ENCODE measurements at regions not wholly inside any gene's neighbourhood (a gene's known extent, or its start where the extent isn't known, plus 50 kb on each side); places are given as distances from the start of the nearest gene placed in this dataset.
"Not testable (repeated sequence)": the region's sequence is repeated elsewhere in the genome, so short reads cannot be mapped to it uniquely, and the experiment has no call there.

DNA sequence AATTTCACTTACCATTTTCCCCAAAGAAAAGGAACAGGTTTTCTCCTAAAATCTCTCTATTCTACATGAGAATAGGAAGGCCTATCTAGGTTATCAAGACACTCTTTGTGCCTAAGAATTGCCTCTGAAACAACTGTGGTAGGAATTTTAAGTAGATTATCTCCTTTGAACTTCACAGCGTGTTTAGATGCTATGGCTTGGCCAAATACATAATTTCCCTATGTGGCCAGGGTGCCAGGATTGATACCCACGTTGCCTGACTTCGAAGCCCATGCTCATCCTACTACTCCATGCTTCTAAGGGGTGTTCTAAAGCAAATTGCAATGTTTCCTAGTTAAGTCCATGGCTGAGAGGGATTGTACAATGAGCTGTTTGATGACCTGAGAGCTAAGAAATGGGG, 241.5 kb upstream of the FBXO33 start:
- no peak for DNase-seq (ENCODE audit: low read depth)
- TF ChIP-seq, protein P1, sequence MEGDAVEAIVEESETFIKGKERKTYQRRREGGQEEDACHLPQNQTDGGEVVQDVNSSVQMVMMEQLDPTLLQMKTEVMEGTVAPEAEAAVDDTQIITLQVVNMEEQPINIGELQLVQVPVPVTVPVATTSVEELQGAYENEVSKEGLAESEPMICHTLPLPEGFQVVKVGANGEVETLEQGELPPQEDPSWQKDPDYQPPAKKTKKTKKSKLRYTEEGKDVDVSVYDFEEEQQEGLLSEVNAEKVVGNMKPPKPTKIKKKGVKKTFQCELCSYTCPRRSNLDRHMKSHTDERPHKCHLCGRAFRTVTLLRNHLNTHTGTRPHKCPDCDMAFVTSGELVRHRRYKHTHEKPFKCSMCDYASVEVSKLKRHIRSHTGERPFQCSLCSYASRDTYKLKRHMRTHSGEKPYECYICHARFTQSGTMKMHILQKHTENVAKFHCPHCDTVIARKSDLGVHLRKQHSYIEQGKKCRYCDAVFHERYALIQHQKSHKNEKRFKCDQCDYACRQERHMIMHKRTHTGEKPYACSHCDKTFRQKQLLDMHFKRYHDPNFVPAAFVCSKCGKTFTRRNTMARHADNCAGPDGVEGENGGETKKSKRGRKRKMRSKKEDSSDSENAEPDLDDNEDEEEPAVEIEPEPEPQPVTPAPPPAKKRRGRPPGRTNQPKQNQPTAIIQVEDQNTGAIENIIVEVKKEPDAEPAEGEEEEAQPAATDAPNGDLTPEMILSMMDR (conservative IDR thresholded peaks at IDR 0.05; ENCODE audit: low read depth, low read length): no peak
- H3K4me3 ChIP-seq (ENCODE audit: low read length): no peak overlapping the region

DNA sequence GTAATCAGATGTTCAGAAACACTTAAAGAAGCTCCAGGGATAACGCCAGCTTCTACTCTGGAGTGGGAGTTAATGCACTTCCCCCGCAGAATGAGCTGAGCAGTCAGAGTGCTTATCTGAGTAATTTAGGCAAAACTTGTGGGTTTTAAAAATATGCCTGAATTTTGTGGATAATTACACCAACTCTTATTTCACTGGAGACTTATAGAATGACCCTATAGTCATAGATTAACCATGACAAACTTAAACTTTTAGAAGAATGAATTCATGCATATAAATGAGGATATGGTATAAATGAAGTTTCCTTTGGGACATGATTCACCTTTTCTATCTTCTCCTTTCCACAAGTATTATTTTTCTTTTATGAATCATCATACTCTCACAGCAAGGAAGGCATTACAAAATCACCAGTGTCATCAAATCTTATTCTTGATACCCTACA, 241.1 kb upstream of the FBXO33 start:
- no peak for DNase-seq (ENCODE audit: low read depth)
- TF ChIP-seq, protein P1 (conservative IDR thresholded peaks at IDR 0.05; ENCODE audit: low read depth, low read length): no peak
- no peak overlapping the region for H3K4me3 ChIP-seq (ENCODE audit: low read length)

DNA sequence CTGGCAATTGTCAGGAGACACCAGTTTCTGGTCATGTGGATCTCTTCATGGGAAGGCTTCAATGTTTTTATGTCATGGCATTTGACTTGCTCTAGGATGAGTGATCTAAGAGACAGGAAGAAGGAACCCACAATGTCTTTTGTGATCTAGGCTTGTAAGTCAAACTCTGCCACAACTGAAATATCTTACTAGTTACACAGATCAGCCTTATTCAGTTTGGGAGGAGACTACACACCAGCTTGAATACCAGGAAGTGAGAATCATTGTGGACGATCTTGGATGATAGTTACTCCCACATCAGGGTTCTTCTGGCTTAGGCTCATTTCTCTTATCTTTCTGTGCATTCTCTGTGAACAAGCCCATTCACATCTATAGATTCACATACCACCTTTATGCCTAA, 236.2 kb upstream of the FBXO33 start:
- no peak overlapping the region for H3K4me3 ChIP-seq (ENCODE audit: low read length)
- DNase-seq (ENCODE audit: low read depth): no peak
- TF ChIP-seq, protein P1 (conservative IDR thresholded peaks at IDR 0.05; ENCODE audit: low read depth, low read length): no peak

DNA sequence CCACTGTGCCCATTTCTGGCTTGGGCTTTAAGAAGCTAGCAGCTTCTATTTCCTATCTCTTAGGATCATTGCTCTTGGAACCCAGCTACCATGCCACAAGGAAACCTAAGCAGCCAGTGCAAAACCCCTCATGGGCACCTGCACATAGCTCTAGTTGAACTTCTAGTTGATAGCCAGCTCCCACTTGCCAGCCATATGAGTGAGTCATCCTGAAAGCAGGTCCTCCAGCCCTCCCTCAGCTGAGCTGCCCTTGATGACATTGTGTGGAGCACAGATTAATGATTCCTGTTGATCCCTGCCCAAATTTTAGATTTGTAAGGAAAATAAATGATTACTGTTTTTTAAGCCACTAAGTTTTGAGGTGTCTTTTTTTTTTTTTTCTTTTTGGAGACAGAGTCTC, 234.2 kb upstream of the FBXO33 start:
- TF ChIP-seq, protein P1 (conservative IDR thresholded peaks at IDR 0.05; ENCODE audit: low read depth, low read length): no peak
- peak; percentile 6 for DNase-seq (ENCODE audit: low read depth)
- H3K4me3 ChIP-seq (ENCODE audit: low read length): no peak overlapping the region

DNA sequence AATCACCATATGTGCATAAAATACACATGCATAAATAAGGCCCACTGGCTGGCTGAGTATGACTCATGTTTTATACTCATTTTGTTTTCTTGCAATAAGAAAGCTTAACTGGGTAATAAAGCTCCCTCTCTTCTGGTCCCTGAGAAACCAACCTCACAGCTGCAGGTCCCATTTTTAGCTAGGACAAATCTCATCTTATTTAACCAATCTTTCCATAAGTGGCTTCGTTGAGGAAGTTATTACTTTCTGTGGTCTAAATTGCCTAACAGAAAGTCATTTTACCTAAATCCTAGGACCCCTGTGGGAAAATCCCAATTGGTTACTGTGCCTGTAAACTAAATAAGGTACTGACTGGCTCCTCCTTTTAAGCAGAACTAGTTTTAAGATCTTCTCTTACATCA, 232.8 kb upstream of the FBXO33 start:
- TF ChIP-seq, protein P1 (conservative IDR thresholded peaks at IDR 0.05; ENCODE audit: low read depth, low read length): no peak
- peak; percentile 5 for DNase-seq (ENCODE audit: low read depth)
- H3K4me3 ChIP-seq (ENCODE audit: low read length): no peak overlapping the region

DNA sequence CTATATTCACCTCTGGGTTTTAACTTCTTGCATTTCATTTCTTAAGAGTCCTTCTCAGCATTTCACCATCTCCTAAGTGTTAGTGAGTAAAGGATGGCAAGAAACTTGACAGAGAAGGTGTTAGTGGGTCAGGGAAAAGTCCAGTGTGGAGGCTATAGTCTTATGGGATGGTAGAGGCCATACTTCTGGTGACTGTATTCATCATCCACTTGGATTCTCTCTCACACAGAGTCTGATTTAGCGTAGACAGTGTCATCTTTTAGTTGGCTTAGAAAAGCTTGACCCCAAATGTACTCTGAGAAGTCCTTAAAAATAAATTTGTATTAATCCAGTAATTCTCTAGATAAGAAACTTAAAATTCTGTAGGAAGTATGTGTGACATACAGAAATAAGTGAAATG, 232.4 kb upstream of the FBXO33 start:
- TF ChIP-seq, protein P1 (conservative IDR thresholded peaks at IDR 0.05; ENCODE audit: low read depth, low read length): no peak
- DNase-seq (ENCODE audit: low read depth): no peak
- H3K4me3 ChIP-seq (ENCODE audit: low read length): no peak overlapping the region

DNA sequence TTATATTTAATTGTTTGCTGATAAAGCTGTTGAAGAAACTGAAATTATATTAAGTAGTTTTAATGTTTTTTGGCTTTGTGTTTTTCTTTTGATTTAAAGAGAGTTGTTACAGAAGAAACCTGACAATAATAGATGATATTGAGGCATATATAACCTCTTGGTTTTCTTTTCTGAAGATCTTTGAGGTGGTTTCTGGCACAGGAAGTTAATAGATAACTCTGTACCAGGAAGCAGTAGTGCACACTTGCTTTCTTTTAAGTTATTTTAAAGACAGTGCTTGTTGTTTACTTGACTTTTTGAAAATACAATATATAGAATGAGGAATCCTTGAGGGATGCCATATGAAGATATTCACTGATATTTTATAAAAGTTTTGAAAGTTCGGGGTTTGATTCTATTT, 209.0 kb upstream of the FBXO33 start:
- no peak for DNase-seq (ENCODE audit: low read depth)
- no peak overlapping the region for H3K4me3 ChIP-seq (ENCODE audit: low read length)
- TF ChIP-seq, protein P1 (conservative IDR thresholded peaks at IDR 0.05; ENCODE audit: low read depth, low read length): no peak

DNA sequence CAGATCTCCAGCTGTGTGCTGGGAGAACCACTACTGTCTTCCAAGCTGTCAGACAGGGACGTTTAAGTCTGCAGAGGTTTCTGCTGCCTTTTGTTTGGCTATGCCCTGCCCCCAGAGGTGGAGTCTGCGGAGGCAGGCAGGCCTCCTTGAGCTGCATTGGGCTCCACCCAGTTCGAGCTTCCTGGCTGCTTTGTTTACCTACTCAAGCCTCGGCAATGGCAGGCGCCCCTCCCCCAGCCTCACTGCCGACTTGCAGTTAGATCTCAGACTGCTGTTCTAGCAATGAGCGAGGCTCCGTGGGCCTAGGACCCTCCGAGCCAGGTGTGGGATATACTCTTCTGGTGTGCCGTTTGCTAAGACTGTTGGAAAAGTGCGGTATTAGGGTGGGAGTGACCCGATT, 206.8 kb upstream of the FBXO33 start:
- DNase-seq (ENCODE audit: low read depth); H3K4me3 ChIP-seq (ENCODE audit: low read length): not testable (repeated sequence)
